ENCODE measurements at regions not wholly inside any gene's neighbourhood (a gene's known extent, or its start where the extent isn't known, plus 50 kb on each side); places are given as distances from the start of the nearest gene placed in this dataset.
"Not testable (repeated sequence)": the region's sequence is repeated elsewhere in the genome, so short reads cannot be mapped to it uniquely, and the experiment has no call there.

DNA sequence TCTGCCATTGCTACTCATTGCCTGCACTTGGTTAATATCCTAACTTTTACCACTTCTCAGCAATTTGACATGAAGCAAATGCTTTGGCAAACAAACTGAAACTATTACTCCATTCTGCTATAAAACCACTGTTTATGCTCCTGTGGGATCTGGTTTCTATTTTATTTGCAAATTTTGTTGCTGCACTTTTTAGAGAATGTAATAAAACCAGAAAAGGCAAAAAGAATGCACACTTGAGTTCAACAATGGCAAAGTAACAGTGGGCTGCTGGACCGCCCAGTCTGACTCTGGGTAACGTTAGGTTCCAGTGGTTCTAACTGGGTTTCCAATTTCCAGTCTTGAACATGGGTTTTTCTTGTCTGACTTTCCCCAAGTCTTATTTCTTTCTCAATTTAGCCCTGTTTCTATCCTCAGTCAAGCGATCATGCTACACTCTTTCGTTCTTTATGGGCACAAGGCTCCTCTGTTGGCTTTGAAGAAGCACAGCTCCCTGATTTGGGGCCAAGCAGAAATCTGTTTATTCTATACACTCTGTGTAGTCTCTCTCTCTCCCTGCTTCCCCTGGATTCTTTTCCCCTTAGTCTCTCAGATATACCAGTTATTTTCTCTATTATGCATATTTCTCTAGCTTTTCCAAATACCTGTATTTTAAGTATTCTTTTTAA lies 129.2 kb upstream of the FAM3C start:
- no peak for DNase-seq (ENCODE audit: low spot score)

DNA sequence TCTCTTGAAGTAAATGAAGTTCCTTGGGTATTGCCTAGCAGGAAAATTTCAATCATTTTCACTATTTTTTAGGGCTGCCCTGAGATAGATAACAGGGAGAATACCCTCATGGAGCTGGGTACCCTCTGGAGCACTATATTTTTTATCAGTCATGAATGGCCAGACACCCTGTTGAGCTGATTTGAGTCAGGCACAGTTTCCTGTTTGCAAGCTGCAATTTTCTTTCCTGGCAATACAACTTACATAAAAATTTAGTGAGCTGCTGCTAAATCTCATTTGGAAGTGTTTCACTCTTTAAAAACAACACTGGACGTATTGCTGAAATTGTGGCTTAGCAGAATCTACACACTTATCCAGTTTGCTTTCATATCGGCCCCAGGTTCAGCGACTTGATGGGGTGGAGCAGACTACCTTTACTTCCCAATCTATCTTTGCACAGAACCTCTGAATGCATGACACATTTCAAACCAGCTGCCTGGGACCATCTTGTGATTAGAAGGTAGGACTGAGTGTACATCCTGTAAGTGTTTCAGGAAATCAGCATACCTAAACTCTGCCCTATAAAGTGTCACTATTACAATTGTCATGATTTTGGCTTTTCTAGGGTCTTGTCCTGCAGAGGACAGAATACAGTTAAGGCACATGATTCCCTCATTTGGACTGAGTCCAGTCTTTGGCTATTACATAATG lies 125.7 kb upstream of the FAM3C start:
- DNase-seq (ENCODE audit: low spot score) = no peak

DNA sequence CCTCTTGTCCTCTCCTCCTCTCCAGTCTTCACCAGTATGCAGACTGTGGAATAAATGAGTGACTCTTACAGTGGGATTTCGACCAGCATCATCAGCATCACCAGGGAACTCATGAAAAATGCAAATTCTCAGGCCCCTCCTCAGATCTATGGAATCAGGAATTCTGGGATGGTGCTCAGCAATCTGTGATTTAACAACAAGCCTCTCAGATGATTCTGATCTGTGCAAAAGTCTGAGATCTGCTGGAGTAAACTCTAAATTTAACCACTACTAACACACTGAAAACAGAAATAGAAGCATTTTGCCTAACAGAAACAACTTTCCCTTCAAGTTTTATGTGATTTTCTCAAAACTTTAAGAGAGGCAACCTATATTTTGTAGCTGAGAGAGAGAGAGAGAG lies 124.8 kb upstream of the FAM3C start:
- DNase-seq (ENCODE audit: low spot score) = no peak

DNA sequence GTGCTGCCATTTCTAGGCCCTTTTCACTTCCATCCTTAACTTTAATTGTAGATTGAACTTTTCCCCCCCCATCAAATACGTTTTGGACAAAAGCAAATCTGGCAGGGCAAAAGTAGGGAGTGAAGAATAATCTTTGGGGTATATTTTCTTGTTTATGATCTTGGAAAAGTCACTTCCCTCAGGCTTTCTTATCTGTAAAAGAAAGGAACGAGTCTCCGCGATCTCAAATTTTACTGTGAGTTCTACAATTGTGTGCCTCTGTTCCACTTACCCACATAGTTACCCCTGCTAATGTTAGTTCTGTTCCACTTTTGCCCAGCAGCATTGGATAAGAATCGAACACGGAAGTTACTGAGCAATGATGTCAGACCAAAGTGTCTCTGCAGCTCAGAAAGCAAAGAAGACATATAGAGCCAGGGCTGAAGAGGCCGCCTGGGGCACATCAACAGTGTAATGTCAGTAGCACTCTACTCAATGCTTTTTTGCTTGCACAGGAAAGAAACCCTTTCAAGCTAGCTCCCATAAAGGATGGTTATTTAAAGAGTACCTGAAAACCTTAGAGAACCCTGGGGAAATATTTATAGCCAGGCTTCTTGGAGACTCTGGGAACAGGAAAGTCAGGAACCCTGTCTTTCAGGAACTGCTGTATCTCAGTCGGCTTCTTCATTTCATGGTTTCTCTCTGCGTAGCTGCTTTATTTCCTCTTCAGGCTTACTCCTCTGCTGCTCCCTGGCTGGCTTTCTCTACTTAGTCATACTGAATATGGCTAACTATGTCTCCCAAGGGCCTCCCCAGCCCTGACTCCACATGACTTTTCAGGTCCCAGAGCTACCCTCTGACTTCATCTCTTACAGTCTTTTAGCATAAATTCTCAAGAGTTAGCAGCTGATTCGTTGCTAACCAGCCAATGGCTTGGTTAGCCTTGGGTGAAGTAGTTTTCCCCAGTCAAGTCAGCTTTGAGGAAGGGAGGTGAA lies 123.7 kb upstream of the FAM3C start:
- no peak for DNase-seq (ENCODE audit: low spot score)

DNA sequence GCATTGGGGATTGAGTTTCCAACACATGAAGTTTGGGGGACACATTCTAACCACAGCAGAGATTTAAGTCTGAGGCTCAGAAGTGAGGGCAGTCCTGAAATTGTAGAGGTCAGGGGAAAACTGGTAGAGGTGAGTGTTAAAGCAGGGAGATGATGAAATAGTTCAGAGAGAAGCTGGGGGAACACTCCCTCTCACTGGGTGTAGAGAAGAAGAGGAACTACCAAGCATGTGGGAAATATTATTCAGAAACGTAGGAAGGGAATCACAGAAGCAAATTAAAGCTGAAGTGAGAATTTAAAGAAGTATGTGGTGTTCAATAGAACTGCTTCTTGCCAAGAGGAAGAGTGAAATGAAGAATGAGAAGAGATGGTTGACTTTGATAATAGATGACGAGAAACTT lies 121.5 kb upstream of the FAM3C start:
- no peak for DNase-seq (ENCODE audit: low spot score)

DNA sequence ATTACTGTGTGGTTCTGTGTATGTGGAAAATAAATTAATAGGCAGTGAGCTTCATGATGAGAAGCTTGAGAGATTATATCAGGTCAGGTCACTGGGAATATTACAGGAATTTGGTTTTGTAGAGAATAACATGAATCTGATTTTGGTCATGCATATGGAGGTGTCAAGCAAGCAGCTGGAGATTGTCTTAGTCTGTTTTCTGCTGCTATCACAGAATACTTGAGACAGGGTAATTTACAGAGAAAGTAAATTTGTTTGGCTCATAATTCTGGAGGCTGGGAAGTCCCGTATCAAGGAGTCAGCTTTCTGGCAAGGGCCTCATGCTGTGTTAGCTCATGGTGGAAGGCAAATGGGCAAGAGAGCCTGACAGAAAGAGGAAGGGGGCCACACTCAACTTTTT lies 120.7 kb upstream of the FAM3C start:
- no peak for DNase-seq (ENCODE audit: low spot score)

DNA sequence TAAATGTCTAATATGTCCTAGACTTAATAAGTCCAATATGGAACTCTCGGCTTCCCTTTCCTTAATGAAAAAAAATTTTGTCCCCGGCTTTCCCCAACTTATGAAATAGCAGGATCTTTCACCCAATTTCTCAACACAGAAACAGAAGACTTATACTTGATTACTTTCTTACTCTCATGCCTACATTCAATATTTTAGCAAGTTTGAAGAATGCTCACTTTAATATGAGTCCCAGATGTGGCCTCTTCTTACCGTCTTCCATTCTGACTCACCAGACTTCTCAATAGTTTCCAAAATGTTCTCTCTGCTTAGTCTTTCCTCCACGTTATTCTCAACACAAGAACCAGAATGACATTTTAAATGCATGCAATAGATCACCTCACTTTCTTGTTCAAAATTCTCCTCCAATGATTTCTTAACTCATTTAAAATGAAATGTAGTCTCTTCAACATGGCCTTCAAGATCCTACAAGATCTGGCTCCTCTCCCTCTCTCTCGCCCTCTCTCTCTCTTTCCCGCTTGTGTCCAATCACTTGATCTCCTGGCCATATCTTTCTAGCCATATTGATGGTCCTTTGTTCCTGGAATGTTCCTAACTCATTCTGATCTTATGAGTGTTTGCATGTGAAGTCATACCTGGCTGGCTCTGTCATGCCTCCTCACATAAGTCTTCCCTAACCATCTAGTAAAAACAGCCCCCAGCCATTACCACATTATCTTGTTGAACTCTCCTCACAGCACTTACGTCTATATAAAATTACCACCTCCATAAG lies 119.7 kb upstream of the FAM3C start:
- DNase-seq (ENCODE audit: low spot score) = no peak

DNA sequence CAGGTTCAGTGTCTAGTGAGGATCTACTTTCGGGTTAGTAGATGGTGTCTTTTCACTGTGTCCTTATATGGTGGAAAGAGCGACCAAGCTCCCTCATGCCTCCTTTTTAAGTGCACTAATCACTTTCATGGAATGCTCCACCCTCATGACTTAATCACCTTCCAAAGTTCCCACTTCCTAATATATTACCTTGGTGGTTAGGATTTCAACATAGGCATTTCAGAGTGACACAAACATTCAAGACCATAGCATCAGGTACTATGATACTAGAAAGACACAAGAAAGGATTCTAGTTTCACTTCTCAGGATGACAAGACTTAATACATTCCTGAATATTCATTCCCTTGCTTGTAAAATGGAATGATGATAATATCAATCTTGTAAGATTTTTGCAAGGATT lies 119.1 kb upstream of the FAM3C start:
- DNase-seq (ENCODE audit: low spot score) = no peak

DNA sequence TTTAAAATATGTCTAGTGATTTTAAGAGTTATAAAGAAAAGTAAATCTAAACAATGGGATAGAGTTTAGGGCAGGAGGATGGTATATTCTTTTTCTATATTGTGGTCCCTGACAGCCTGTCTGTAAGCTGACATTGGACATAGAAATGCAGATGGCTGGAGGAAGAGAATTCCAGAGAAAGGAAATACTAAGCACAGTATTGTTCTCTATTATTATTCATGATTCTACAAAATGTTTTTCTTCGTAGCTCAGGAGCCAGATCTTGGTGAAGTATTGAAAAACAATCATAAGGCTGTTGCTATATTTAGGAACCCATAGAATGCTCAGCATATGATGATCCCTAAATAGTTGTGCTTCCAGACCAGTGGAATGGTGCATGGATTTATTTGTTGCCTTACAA lies 117.0 kb upstream of the FAM3C start:
- no peak for DNase-seq (ENCODE audit: low spot score)

DNA sequence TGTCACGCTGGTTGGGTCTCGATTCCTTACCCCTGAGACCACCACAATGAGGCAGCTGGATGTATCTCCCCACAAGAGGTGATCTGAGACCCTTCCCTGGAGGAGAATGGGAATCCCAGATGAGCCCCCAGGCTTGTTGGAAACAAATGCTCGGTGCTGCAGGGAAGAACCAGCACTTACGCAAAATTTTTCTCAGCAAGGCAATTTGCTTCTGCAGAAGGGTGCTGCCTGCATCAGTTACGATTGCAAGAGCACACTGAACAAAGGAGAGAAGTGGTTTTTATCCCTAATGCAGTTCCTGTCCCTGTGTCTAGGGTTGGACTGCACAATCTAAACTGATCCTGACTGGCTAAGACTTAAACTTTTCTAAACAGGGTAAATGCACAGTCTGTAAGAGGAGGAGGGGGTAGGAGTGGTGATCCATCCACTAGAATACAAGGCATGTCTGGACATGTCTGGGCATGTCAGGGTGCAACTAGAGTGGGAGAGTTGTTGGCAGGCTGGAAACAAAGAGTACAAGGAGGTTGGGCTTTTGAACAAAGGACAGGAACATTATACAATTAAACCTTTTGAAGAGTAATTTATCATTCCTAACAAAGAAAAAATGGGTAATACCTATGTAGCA lies 114.9 kb upstream of the FAM3C start:
- no peak for DNase-seq (ENCODE audit: low spot score)

DNA sequence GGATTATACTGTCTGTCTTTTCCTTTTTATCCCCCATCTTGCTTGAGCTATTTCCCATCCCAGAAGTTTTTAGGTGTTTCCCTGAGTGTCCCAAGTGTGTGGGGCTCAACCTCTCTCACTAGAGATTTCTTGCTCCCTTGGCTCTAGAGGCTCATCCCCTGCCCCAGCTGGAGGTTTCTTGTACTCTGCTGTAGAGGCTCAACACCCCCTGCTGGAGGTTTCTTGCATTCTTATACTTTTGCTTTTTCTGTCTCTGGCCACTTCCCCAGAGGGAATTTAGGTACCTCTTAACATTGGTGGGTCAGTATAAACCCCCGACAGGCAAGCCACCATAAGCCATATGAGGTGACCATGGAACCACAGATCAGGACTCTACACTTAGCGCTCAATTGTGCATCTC lies 114.2 kb upstream of the FAM3C start:
- DNase-seq (ENCODE audit: low spot score) = no peak

DNA sequence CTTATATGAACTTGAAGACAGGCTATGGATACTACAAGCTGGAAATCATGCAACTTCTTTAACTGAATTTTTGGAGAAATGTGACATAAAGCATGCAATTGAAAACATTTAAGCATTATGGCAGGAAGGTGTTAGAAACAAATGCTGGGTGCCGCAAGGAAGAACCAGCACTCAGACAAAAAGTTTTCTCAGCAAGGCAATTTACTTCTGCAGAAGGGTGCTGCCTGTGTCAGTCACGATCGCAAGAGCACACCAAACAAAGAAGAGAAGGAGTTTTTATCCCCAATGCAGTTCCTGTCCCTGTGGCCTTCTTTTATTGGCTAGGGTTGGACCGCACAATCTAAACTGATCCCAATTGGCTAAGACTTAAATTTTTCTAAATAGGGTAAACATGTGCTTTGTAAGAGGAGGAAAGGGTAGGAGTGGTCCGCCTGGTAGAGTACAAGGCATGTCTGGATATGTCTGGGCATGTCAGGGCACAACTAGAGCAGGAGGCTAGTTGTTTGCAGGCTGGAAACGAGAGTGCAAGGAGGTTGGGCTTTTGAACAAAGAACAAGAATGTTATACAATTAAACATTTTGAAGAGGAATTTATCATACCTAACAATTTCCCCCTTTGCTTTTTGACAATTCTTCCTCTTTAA lies 109.6 kb upstream of the FAM3C start:
- no peak for DNase-seq (ENCODE audit: low spot score)

DNA sequence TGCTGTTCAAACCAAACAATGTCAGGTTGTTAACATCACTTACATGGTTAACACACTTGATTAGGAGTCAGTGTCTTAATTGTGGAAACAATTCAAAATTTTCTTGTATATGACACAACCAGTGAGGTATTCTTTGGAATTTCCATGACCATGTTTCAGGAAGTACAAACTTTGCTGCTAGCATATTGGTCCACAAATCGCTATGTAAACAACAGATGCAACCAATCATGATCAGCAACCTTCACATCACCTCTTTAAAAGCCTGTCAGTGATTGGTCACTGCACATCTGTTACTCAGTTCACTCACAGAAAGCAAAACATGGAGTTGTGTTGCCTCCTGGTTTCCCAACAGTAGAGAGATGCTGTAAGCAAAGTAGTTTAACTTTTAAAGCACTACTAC lies 108.9 kb upstream of the FAM3C start:
- DNase-seq (ENCODE audit: low spot score) = no peak

DNA sequence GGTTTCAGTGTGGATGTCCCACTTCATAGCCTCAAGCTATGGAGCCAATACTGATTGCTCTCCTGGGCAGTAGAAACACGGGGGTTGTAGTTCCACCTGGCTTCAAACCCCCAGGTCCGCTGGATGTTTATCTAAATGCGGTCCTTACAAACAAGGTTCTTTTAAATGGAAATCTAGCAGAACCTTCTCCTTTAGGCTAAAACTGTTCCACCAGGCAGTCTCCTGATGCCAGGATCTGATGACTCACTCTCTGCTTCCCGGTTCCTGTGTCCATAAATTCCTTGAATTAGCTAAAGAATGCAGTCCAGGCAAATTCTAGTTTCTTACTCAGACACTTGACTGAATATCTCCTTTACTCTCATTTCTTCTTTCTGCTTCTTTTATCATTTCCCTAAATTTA lies 108.4 kb upstream of the FAM3C start:
- no peak for DNase-seq (ENCODE audit: low spot score)

DNA sequence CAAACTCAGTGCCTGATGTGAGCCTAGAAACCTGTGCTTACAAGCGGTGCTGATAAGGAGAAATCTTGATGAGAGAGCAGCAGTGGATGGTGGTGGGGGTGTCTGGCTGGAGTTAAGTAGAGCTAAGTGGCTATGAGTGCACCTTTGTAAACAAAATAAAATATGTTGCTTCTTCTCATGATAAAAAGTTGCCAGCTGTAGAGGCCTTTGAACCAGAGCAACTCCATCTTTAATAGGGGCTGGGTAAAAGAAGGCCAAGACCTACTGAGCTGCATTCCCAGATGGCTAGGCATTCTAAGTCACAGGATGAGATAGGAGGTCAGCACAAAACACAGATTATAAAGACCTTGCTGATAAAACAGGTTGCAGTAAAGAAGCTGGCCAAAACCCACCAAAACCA lies 107.6 kb upstream of the FAM3C start:
- no peak for DNase-seq (ENCODE audit: low spot score)

DNA sequence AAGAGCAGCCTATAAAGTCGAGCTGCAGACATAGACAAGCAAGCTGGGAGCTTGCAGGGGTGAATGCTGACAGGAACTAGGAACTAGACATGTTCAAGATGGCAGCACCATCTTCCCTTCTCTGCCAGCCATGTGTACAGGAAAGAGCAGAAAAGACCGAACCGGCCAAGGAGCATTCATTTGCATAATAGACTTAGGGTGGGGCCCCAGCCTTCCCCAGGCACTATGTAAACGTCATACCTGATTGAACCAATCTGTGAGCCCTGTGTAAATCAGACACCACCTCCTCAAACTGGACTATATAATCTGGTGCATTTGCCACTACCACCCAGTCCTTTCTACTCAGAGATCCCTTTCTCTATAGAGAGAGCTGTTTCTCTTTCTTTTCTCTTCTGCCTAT lies 106.9 kb upstream of the FAM3C start:
- DNase-seq (ENCODE audit: low spot score) = no peak

DNA sequence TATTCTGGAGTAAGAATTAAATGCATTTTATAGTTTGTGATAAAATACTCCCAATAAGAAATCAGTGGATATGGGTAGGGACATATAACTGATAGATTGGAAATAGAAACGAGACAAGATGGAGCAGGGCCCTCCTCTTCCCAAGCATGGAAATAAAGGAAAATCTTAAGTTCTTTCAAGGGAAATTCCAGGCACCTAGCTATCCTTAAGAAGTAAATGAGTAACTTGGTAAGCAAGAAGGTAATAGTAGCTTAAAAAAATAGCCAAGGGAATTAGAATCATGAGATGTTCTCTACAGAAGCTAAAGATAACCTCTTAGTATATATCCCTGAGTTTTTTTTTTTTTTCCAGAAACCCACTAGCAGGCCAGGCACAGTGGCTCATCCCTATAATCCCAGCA lies 105.5 kb upstream of the FAM3C start:
- DNase-seq (ENCODE audit: low spot score) = no peak

DNA sequence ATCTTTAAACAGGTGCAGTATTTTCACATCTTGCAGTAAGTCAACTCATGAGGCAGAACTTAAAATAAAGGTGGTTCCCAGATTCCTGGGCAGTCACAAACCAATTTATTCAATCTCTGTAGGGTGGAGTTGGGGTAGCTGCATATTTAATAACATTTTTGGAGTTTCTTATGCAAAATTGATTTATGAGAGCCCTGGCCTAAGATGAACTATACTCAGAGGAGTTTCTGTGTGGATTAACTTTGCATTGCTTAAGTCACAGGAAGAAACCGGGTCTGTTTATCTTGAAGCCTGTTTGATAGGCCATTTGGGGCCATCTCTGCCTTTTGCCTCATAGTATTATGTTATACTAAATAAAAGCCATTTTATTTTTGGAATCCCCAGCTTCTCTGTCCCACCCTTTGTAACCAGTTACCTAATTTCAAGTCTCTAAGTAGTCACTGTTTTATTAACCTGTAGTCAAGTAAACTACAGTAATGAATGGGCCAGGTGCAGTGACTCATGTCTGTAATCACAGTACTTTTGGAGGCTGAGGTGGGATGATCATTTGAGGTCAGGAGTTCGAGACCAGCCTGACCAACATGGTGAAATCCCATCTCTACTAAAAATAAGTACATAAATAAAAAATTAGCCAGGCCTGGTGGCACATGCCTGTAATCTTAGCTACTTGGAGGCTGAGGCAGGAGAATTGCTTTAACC lies 104.4 kb upstream of the FAM3C start:
- DNase-seq (ENCODE audit: low spot score) = no peak

DNA sequence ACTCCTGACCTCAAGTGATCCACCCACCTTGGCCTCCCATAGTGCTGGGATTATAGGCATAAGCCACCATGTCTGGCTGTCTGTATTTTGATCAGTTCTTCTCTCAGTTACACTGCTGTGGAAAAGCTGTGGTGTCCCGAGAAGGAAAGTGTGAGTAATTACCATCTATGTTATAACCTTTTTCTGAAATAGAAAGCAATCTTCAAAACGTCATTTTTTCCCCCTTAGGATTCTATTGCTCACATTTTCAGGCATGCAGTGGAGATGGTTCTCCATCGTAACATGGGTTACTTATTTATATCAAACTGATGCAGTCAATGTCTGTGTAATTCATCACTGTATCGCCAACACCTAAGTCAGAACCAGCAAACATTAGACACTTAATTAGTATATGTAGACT lies 103.5 kb upstream of the FAM3C start:
- no peak for DNase-seq (ENCODE audit: low spot score)

DNA sequence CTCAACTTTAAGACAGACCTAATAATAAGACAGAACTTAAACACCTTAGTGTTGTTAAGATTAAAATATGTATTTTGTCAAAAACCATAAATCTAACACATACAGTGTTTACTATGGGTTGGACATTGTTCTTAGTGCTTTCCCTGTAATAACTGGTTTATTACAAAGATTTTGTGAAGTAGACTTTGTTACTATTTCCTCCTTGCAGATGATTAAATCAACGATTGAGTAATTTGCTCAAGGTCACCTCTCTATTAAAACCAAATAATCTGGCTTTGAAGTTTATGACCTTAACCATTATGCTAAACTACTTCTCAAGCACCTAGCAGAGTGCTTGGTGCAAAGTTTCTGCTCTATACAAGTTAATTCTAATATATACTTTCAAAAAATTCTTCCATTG lies 102.7 kb upstream of the FAM3C start:
- DNase-seq (ENCODE audit: low spot score) = no peak

DNA sequence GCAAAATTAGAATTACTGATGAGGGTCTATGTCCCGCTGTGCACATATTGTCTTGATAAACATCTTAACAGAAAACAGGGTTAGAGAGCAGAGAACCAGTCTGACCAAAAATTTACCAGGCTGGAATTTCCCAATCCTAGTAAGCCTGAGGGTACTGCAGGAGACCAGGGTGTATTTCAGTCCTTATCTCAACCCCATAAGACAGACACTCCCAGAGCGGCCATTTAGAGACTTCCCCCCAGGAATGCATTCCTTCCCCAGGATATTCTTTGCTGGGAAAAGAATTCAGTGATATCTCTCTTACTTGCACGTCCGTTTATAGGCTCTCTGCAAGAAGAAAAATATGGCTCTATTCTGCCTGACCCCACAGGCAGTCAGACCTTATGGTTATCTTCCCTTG lies 101.4 kb upstream of the FAM3C start:
- DNase-seq (ENCODE audit: low spot score) = not testable (repeated sequence)

Measured in ecto neural progenitor cell (in vitro differentiated cells).